ENCODE measurements at regions not wholly inside any gene's neighbourhood (a gene's known extent, or its start where the extent isn't known, plus 50 kb on each side); places are given as distances from the start of the nearest gene placed in this dataset.

- DNase-seq (ENCODE audit: low read depth): no peak
- TF ChIP-seq CTCF (conservative IDR thresholded peaks at IDR 0.05; ENCODE audit: low read depth, low read length): peak; percentile 16
- peak overlapping the region; percentile 64 for H3K4me3 ChIP-seq (ENCODE audit: low read depth, low read length)
Measured at GRCh38 chr4:24470666-24471485, 113.5 kb downstream of the DHX15 start.

DNA sequence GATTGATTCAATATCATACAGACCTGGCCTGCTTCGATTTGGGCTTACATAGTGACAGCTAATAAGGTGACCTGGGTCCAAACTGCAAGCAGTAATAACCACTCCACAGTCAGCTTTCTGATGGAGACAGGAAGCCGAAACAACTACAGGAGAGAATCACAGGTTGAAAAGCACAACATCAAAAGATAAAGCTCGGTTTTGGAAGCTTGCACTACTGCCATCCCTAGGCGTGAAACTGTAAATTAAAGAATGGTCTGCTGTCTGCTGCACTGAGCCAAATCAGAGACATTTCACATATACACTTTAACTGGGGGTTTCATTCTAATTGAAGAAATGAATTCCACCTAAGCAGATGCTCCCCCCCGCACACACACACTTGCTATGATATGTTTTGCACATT, 116.3 kb downstream of the DHX15 start:
- no peak for TF ChIP-seq CTCF (conservative IDR thresholded peaks at IDR 0.05; ENCODE audit: low read depth, low read length)
- no peak overlapping the region for H3K4me3 ChIP-seq (ENCODE audit: low read depth, low read length)
- DNase-seq (ENCODE audit: low read depth): no peak

DNA sequence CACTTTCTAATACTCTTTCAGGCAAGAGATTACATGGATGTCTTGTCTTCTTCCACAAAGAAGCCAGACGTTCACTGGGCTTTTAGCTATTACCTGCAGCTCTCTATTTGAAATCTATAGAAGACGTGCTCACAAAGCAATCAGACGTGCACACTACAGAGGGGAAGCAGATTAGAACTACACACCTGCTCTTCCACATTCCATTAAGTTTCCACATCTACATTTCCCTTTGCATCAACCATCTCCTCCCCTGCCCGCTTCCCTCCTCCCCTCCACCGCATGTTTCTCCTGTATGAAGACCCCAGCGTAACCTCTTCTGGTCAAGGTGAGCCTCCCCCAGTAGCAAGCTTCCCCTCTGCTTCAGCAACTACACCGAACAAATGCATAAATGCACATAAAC, 119.8 kb downstream of the DHX15 start:
- DNase-seq (ENCODE audit: low read depth): no peak
- no peak overlapping the region for H3K4me3 ChIP-seq (ENCODE audit: low read depth, low read length)
- TF ChIP-seq CTCF (conservative IDR thresholded peaks at IDR 0.05; ENCODE audit: low read depth, low read length): no peak

- no peak for TF ChIP-seq CTCF (conservative IDR thresholded peaks at IDR 0.05; ENCODE audit: low read depth, low read length)
- no peak overlapping the region for H3K4me3 ChIP-seq (ENCODE audit: low read depth, low read length)
- DNase-seq (ENCODE audit: low read depth): no peak
Measured at GRCh38 chr4:24456431-24456830, 127.9 kb downstream of the DHX15 start.

DNA sequence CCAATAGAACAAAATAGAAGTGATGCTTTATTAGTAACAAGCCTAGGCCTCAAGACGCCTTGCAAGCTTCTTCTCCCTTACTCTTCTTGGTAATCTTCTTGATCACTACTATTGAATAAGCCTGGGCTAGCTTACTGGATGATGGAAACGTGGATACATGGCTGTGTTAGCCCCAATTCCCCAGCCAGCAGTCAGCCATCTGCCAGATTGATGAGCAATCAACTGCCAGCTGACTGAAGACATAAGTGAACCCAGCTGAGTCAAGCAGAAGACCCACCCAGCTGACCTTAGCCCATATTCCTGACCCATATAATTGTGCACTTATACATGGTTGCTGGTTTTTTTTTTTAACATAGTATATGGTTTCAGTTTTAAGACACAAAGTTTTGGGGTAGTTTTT, 130.4 kb downstream of the DHX15 start:
- H3K4me3 ChIP-seq (ENCODE audit: low read depth, low read length): no peak overlapping the region
- no peak for TF ChIP-seq CTCF (conservative IDR thresholded peaks at IDR 0.05; ENCODE audit: low read depth, low read length)
- no peak for DNase-seq (ENCODE audit: low read depth)

- H3K4me3 ChIP-seq (ENCODE audit: low read depth, low read length): no peak overlapping the region
- TF ChIP-seq CTCF (conservative IDR thresholded peaks at IDR 0.05; ENCODE audit: low read depth, low read length): no peak
- DNase-seq (ENCODE audit: low read depth): no peak
Measured at GRCh38 chr4:24451870-24452269, 132.5 kb downstream of the DHX15 start.

GRCh38 chr4:24443200-24443599, 141.2 kb downstream of the DHX15 start:
- no peak for DNase-seq (ENCODE audit: low read depth)
- TF ChIP-seq CTCF (conservative IDR thresholded peaks at IDR 0.05; ENCODE audit: low read depth, low read length): no peak
- H3K4me3 ChIP-seq (ENCODE audit: low read depth, low read length): no peak overlapping the region

All from epithelial cell of proximal tubule (primary cell).